H9 (cell line): ENCODE measurements at regions not wholly inside any gene's neighbourhood (a gene's known extent, or its start where the extent isn't known, plus 50 kb on each side); places are given as distances from the start of the nearest gene placed in this dataset.

Experiments
- DNase-seq: peaks from one replicate; pipeline ENCODE4 v3.0.0-alpha.2; 2017
- H2AFZ ChIP-seq: one replicate; pipeline ENCODE4 v1.6.1; 2013; ENCODE audit warnings: mild to moderate bottlenecking, low read length, control low read depth, moderate library complexity
- H2AK5ac ChIP-seq: 2 replicates; pipeline ENCODE4 v1.6.1; 2013; ENCODE audit warnings: low read length, control low read depth, mixed read lengths; ENCODE audit not compliant: insufficient read length
- H2BK120ac ChIP-seq: one replicate; pipeline ENCODE4 v1.6.1; 2013; ENCODE audit warnings: low read depth, mild to moderate bottlenecking, low read length, control low read depth, inconsistent platforms; ENCODE audit not compliant: poor library complexity, severe bottlenecking
- H2BK12ac ChIP-seq: 2 replicates; pipeline ENCODE4 v1.6.1; 2013; ENCODE audit warnings: low read length, control low read depth, mixed read lengths, low read depth; ENCODE audit not compliant: insufficient read length
- H2BK15ac ChIP-seq: 2 replicates; pipeline ENCODE4 v1.6.1; 2013; ENCODE audit warnings: low read depth, low read length, control low read depth
- H2BK20ac ChIP-seq: one replicate; pipeline ENCODE4 v1.6.1; 2013; ENCODE audit warnings: low read depth, mild to moderate bottlenecking, low read length, control low read depth, inconsistent platforms; ENCODE audit not compliant: poor library complexity, severe bottlenecking
- H2BK5ac ChIP-seq: 2 replicates; pipeline ENCODE4 v1.6.1; 2013; ENCODE audit warnings: low read length, control low read depth, mixed read lengths; ENCODE audit not compliant: insufficient read length
- H3K14ac ChIP-seq: 2 replicates; pipeline ENCODE4 v1.6.1; 2013; ENCODE audit warnings: low read length, control low read depth; ENCODE audit not compliant: insufficient read depth
- H3K18ac ChIP-seq: 2 replicates; pipeline ENCODE4 v1.6.1; 2013; ENCODE audit warnings: low read depth, mild to moderate bottlenecking, mixed read lengths, low read length, control low read depth; ENCODE audit not compliant: insufficient read length
- H3K23ac ChIP-seq: 2 replicates; pipeline ENCODE4 v1.6.1; 2013; ENCODE audit warnings: low read length, control low read depth, mixed read lengths, low read depth; ENCODE audit not compliant: insufficient read length
- H3K23me2 ChIP-seq: 2 replicates; pipeline ENCODE4 v1.6.1; 2013; ENCODE audit warnings: low read depth, mild to moderate bottlenecking, mixed read lengths, low read length, control low read depth; ENCODE audit not compliant: insufficient read length, poor library complexity, severe bottlenecking
- H3K27ac ChIP-seq: 2 replicates; pipeline ENCODE4 v1.5.1; 2013; ENCODE audit warnings: low read length, control low read depth, mixed read lengths, low read depth; ENCODE audit not compliant: insufficient read length
- H3K27me3 ChIP-seq: 2 replicates; pipeline ENCODE4 v1.6.1; 2013; ENCODE audit warnings: low read length, control low read depth, inconsistent platforms; ENCODE audit not compliant: insufficient read depth
- H3K4ac ChIP-seq: 2 replicates; pipeline ENCODE4 v1.6.1; 2013; ENCODE audit warnings: low read depth, mild to moderate bottlenecking, control low read depth, inconsistent platforms, low read length, moderate library complexity
- H3K4me1 ChIP-seq: 2 replicates; pipeline ENCODE4 v1.6.1; 2013; ENCODE audit warnings: low read length, control low read depth, inconsistent platforms; ENCODE audit not compliant: insufficient read depth
- H3K4me2 ChIP-seq: 2 replicates; pipeline ENCODE4 v1.6.1; 2013; ENCODE audit warnings: low read length, control low read depth, mixed read lengths; ENCODE audit not compliant: insufficient read length, insufficient read depth
- H3K56ac ChIP-seq: 2 replicates; pipeline ENCODE4 v1.6.1; 2013; ENCODE audit warnings: low read depth, mild to moderate bottlenecking, mixed read lengths, low read length, control low read depth; ENCODE audit not compliant: insufficient read length
- H3K79me1 ChIP-seq: 2 replicates; pipeline ENCODE4 v1.6.1; 2013; ENCODE audit warnings: low read depth, mild to moderate bottlenecking, moderate library complexity, low read length, control low read depth, inconsistent platforms; ENCODE audit not compliant: insufficient read depth, poor library complexity, severe bottlenecking
- H3K79me2 ChIP-seq: 2 replicates; pipeline ENCODE4 v1.6.1; 2013; ENCODE audit warnings: low read length, control low read depth, inconsistent platforms; ENCODE audit not compliant: insufficient read depth
- H3K9ac ChIP-seq: 2 replicates; pipeline ENCODE4 v1.6.1; 2013; ENCODE audit warnings: low read length, control low read depth, mixed read lengths; ENCODE audit not compliant: insufficient read length; ENCODE audit errors: extremely low read depth
- H3K9me3 ChIP-seq: one replicate; pipeline ENCODE4 v1.6.1; 2013; ENCODE audit warnings: low read depth, low read length, inconsistent platforms; ENCODE audit not compliant: control insufficient read depth
- H3T11ph ChIP-seq: one replicate; pipeline ENCODE4 v1.6.1; 2013; ENCODE audit warnings: mild to moderate bottlenecking, low read length, control low read depth, inconsistent platforms
- H4K20me1 ChIP-seq: one replicate; pipeline ENCODE4 v1.6.1; 2013; ENCODE audit not compliant: control insufficient read depth, insufficient read length, insufficient read depth
- H4K5ac ChIP-seq: 2 replicates; pipeline ENCODE4 v1.6.1; 2013; ENCODE audit warnings: low read depth, mild to moderate bottlenecking, mixed read lengths, low read length, control low read depth; ENCODE audit not compliant: insufficient read length
- H4K8ac ChIP-seq: replicated peaks from 2 replicates; pipeline ENCODE4 v1.6.1; 2013; ENCODE audit warnings: low read length, control low read depth, mixed read lengths, low read depth; ENCODE audit not compliant: insufficient read length
- H4K91ac ChIP-seq: 2 replicates; pipeline ENCODE4 v1.6.1; 2013; ENCODE audit warnings: low read depth, mild to moderate bottlenecking, moderate library complexity, mixed read lengths, low read length, control low read depth; ENCODE audit not compliant: insufficient read length
- H3K27ac Mint-ChIP-seq, 3 experiments: 2 replicates in 2 of 3; 3 replicates in 1 of 3; pipeline ENCODE4 v1.8.0; 2020 to 2021; ENCODE audit warnings: mixed read lengths in 3 of 3, mild to moderate bottlenecking in 1 of 3, moderate library complexity in 1 of 3
- H3K27me3 Mint-ChIP-seq: 2 replicates; pipeline ENCODE4 v1.8.0; 2021; ENCODE audit warnings: low read depth, mild to moderate bottlenecking, moderate library complexity, mixed read lengths
- H3K36me3 Mint-ChIP-seq, 3 experiments: 2 replicates in 2 of 3; 3 replicates in 1 of 3; pipeline ENCODE4 v1.8.0; 2020 to 2021; ENCODE audit warnings: low read depth in 3 of 3, mixed read lengths in 3 of 3; ENCODE audit not compliant: insufficient read depth in 1 of 3
- H3K4me1 Mint-ChIP-seq, 2 experiments: 2 replicates each; pipeline ENCODE4 v1.8.0; 2020; ENCODE audit warnings: mixed read lengths in 2 of 2
- H3K4me3 Mint-ChIP-seq, 2 experiments: 2 replicates in 1 of 2; 3 replicates in 1 of 2; pipeline ENCODE4 v1.8.0; 2020 to 2021; ENCODE audit warnings: mild to moderate bottlenecking in 2 of 2, mixed read lengths in 2 of 2, moderate library complexity in 1 of 2
- H3K9me3 Mint-ChIP-seq, 2 experiments: 2 replicates in 1 of 2; 3 replicates in 1 of 2; pipeline ENCODE4 v1.8.0; 2020; ENCODE audit warnings: mild to moderate bottlenecking in 2 of 2, mixed read lengths in 2 of 2, moderate library complexity in 1 of 2
- CTCF ChIP-seq: fragments of 200-600 bp; sonication (generic); conservative IDR thresholded peaks from 3 replicates; pipeline ENCODE4 v1.8.0; 2021; ENCODE audit warnings: antibody characterized with exemption, mild to moderate bottlenecking
- WGBS: extraction: QIAGEN DNeasy Blood & Tissue Kit; methylation state at CpG from one replicate; pipeline ENCODE4 v1.1.7; 2013; ENCODE audit warnings: missing lambda C conversion rate, low lambda C conversion rate, mixed read lengths; ENCODE audit not compliant: insufficient read length; ENCODE audit errors: extremely low coverage; 5-methylcytosine and 5-hydroxymethylcytosine counted together

GRCh38 chr16:14013145-14013570, 58.0 kb upstream of the MRTFB start:
- Histone ChIP-seq H3K14ac (no peak overlapping the region), H3K27me3 (no peaks in the 10 kb centered on the region), H3K23ac (no peak overlapping the region), H4K91ac (no peak overlapping the region), H3K23me2 (no peaks in the 10 kb centered on the region), H2BK5ac (no peak overlapping the region), H3T11ph (no peak overlapping the region), H2BK12ac (no peak overlapping the region), H3K79me2 (no peaks in the 10 kb centered on the region), H3K4me2 (peak overlapping the region; percentile 3), H2BK15ac (no peak overlapping the region), H2AK5ac (no peak overlapping the region), H4K8ac (no peak overlapping the region), H3K79me1 (no peaks in the 10 kb centered on the region), H2AFZ (no peak overlapping the region), H2BK20ac (no peak overlapping the region), H3K18ac (no peak overlapping the region), H4K5ac (no peak overlapping the region), H3K27ac (no peak overlapping the region), H3K56ac (no peak overlapping the region), H3K9me3 (no peaks in the 10 kb centered on the region), H3K4me1 (peaks cover 7% of the 10 kb centered on the region), H2BK120ac (no peak overlapping the region), H3K4ac (no peak overlapping the region), H3K9ac (no peak overlapping the region), H4K20me1 (no peaks in the 10 kb centered on the region)
- Mint-ChIP-seq H3K27me3 (no peaks in the 10 kb centered on the region; the same call in none of the 2 replicates), H3K9me3 (no peaks in the 10 kb centered on the region; a peak in 1 of 5 replicates), H3K4me1 (peaks cover 27 to 29% of the 10 kb centered on the region in 2 experiments), H3K36me3 (no peaks in the 10 kb centered on the region), H3K27ac (peak overlapping the region in 1 of 3 experiments; percentile 14; a peak in 3 of 7 replicates), H3K4me3 (no peak overlapping the region; a peak in 1 of 5 replicates)
- no peak for DNase-seq
- WGBS = no CpG with 5 or more reads among the region's 4 CpGs
- no peak for TF ChIP-seq CTCF
